ENCODE measurements at regions not wholly inside any gene's neighbourhood (a gene's known extent, or its start where the extent isn't known, plus 50 kb on each side); places are given as distances from the start of the nearest gene placed in this dataset.

GRCh38 chr3:159453036-159453435 lies 535.6 kb upstream of the IL12A start:
- TF ChIP-seq POLR2A (IDR thresholded peaks at IDR 0.05; ENCODE audit: borderline replicate concordance, extremely low read depth, insufficient read depth, insufficient read length) = no peak
- no peak for TF ChIP-seq CTCF (IDR thresholded peaks at IDR 0.05 in 2 of 3, conservative IDR thresholded peaks at IDR 0.05 in 1 of 3; ENCODE audit: borderline replicate concordance in 1 of 3, insufficient read depth in 1 of 3, low read depth in 2 of 3, low read length in 2 of 3)
- no peak for TF ChIP-seq FOSL1 (IDR thresholded peaks at IDR 0.05; ENCODE audit: low read depth)
- TF ChIP-seq ZFX (IDR thresholded peaks at IDR 0.05) = no peak
- no peak for TF ChIP-seq EZH2 (IDR thresholded peaks at IDR 0.05)
- no peak for TF ChIP-seq POLR2AphosphoS5 (IDR thresholded peaks at IDR 0.05; ENCODE audit: low read depth, low read length)
- no peak for TF ChIP-seq REST (IDR thresholded peaks at IDR 0.05; ENCODE audit: low read depth)
- TF ChIP-seq EGR1 (IDR thresholded peaks at IDR 0.05; ENCODE audit: low read depth) = no peak

Measured in HCT116 (cell line).